HEK293 (cell line): ENCODE measurements at regions not wholly inside any gene's neighbourhood (a gene's known extent, or its start where the extent isn't known, plus 50 kb on each side); places are given as distances from the start of the nearest gene placed in this dataset.

Experiments
- CTCF ChIA-PET: fragments of 350-600 bp; formaldehyde crosslinking; extraction: SDS; loops from one replicate; lab custom pipeline; 2021; ENCODE audit warnings: antibody characterized with exemption; lab: Yijun Ruan, JAX
- POLR2A ChIA-PET: fragments of 300-600 bp; formaldehyde crosslinking; extraction: SDS; loops from one replicate; lab custom pipeline; 2020; ENCODE audit warnings: antibody characterized with exemption, inconsistent platforms; lab: Yijun Ruan, JAX
- H3K27ac ChIP-seq: fragments of 200-500 bp; sonication (Bioruptor generic); 2 replicates; pipeline ENCODE4 v1.5.1; 2014; ENCODE audit warnings: low read depth, low read length, control low read depth, inconsistent platforms; ENCODE audit errors: extremely low read depth
- H3K36me3 ChIP-seq, 2 experiments: fragments of 200-500 bp in 1 of 2; sonication (Bioruptor generic) in 1 of 2; 1 replicate in 1 of 2; 2 replicates in 1 of 2; pipeline ENCODE4 v1.5.1; 2014 to 2017; ENCODE audit warnings: inconsistent platforms in 2 of 2, low read length in 2 of 2; ENCODE audit not compliant: control insufficient read depth in 2 of 2, insufficient read depth in 1 of 2
- H3K4me1 ChIP-seq: fragments of 200-500 bp; sonication (Bioruptor generic); 2 replicates; pipeline ENCODE4 v1.5.1; 2014; ENCODE audit warnings: mild to moderate bottlenecking, low read length, inconsistent platforms; ENCODE audit not compliant: control insufficient read depth, insufficient read depth
- H3K4me3 ChIP-seq: 2 replicates; pipeline ENCODE4 v1.5.1; 2011; ENCODE audit warnings: low read depth, mild to moderate bottlenecking, control low read depth, low read length, moderate library complexity
- H3K9me3 ChIP-seq: fragments of 200-500 bp; sonication (Bioruptor generic); 2 replicates; pipeline ENCODE4 v1.5.1; 2014; ENCODE audit warnings: low read depth, low read length, inconsistent platforms; ENCODE audit not compliant: control insufficient read depth, insufficient read depth
- GLIS2 ChIP-seq: fragments of 450-650 bp; formaldehyde crosslinking; IDR thresholded peaks from 2 replicates; pipeline ENCODE4 v1.5.1; 2016; ENCODE audit warnings: missing biosample characterization, missing genetic modification characterization
- KLF8 ChIP-seq: fragments of 450-650 bp; formaldehyde crosslinking; IDR thresholded peaks from 2 replicates; pipeline ENCODE4 v1.5.1; 2016; ENCODE audit warnings: missing biosample characterization, missing genetic modification characterization
- SP2 ChIP-seq: fragments of 450-650 bp; formaldehyde crosslinking; IDR thresholded peaks from 2 replicates; pipeline ENCODE4 v1.5.1; 2016; ENCODE audit warnings: missing biosample characterization, missing genetic modification characterization
- SP7 ChIP-seq: fragments of 450-650 bp; formaldehyde crosslinking; IDR thresholded peaks from 2 replicates; pipeline ENCODE4 v1.5.1; 2016; ENCODE audit warnings: missing biosample characterization, missing genetic modification characterization
- TSHZ1 ChIP-seq: fragments of 450-650 bp; formaldehyde crosslinking; IDR thresholded peaks from 2 replicates; pipeline ENCODE4 v1.5.1; 2016; ENCODE audit warnings: missing biosample characterization, missing genetic modification characterization, borderline replicate concordance
- YY2 ChIP-seq: fragments of 450-650 bp; formaldehyde crosslinking; IDR thresholded peaks from 2 replicates; pipeline ENCODE4 v1.5.1; 2016; ENCODE audit warnings: missing biosample characterization, missing genetic modification characterization
- ZNF114 ChIP-seq: fragments of 450-650 bp; formaldehyde crosslinking; IDR thresholded peaks from 2 replicates; pipeline ENCODE4 v1.5.0; 2017; ENCODE audit warnings: missing biosample characterization, missing genetic modification characterization
- ZNF133 ChIP-seq: fragments of 450-650 bp; formaldehyde crosslinking; IDR thresholded peaks from 2 replicates; pipeline ENCODE4 v1.5.1; 2016; ENCODE audit warnings: missing biosample characterization, missing genetic modification characterization
- ZNF221 ChIP-seq: fragments of 450-650 bp; formaldehyde crosslinking; IDR thresholded peaks from 2 replicates; pipeline ENCODE4 v1.5.1; 2017; ENCODE audit warnings: missing biosample characterization, missing genetic modification characterization, borderline replicate concordance
- ZNF280C ChIP-seq: fragments of 450-650 bp; formaldehyde crosslinking; IDR thresholded peaks from 2 replicates; pipeline ENCODE4 v1.5.1; 2016; ENCODE audit warnings: missing biosample characterization, missing genetic modification characterization
- ZNF302 ChIP-seq: fragments of 450-650 bp; formaldehyde crosslinking; IDR thresholded peaks from 2 replicates; pipeline ENCODE4 v1.5.1; 2016; ENCODE audit warnings: missing biosample characterization, missing genetic modification characterization, low read depth
- ZNF394 ChIP-seq: fragments of 450-650 bp; formaldehyde crosslinking; IDR thresholded peaks from 2 replicates; pipeline ENCODE4 v1.5.1; 2016; ENCODE audit warnings: missing biosample characterization, missing genetic modification characterization, mild to moderate bottlenecking, moderate library complexity, borderline replicate concordance
- ZNF433 ChIP-seq: fragments of 450-650 bp; formaldehyde crosslinking; IDR thresholded peaks from 2 replicates; pipeline ENCODE4 v1.5.1; 2016; ENCODE audit warnings: missing biosample characterization, missing genetic modification characterization, low read depth
- ZNF530 ChIP-seq: fragments of 450-650 bp; formaldehyde crosslinking; IDR thresholded peaks from 2 replicates; pipeline ENCODE4 v1.5.1; 2016; ENCODE audit warnings: low read depth, missing biosample characterization, missing genetic modification characterization
- ZNF560 ChIP-seq: fragments of 450-650 bp; formaldehyde crosslinking; IDR thresholded peaks from 2 replicates; pipeline ENCODE4 v1.5.1; 2017; ENCODE audit warnings: missing biosample characterization, missing genetic modification characterization, borderline replicate concordance
- ZNF600 ChIP-seq: fragments of 450-650 bp; formaldehyde crosslinking; IDR thresholded peaks from 2 replicates; pipeline ENCODE4 v1.5.1; 2016; ENCODE audit warnings: missing biosample characterization, missing genetic modification characterization
- ZNF624 ChIP-seq: fragments of 450-650 bp; formaldehyde crosslinking; IDR thresholded peaks from 2 replicates; pipeline ENCODE4 v1.5.1; 2017; ENCODE audit warnings: missing biosample characterization, missing genetic modification characterization
- ZNF777 ChIP-seq: fragments of 450-650 bp; formaldehyde crosslinking; IDR thresholded peaks from 2 replicates; pipeline ENCODE4 v1.5.1; 2017; ENCODE audit warnings: missing biosample characterization, missing genetic modification characterization, borderline replicate concordance

GRCh38 chr11:15665368-15665871 is 550.7 kb downstream of the INSC start:
- Histone ChIP-seq H3K27ac (no peak overlapping the region), H3K4me3 (no peak overlapping the region), H3K4me1 (no peaks in the 10 kb centered on the region), H3K9me3 (no peaks in the 10 kb centered on the region), H3K36me3 (no peaks in the 10 kb centered on the region)
- ChIA-PET POLR2A (no interaction called here), CTCF (interaction anchor here (1.5 to 1.6 kb wide), 2 partner anchors 10 to 16 kb away, joined by 4 to 5 read pairs; no protein-coding TSS in a partner anchor)
- no peak for TF ChIP-seq ZNF133 (tag by site-specific recombination)
- TF ChIP-seq ZNF600 (tag by site-specific recombination) = no peak
- TF ChIP-seq YY2 (tag by site-specific recombination) = no peak
- TF ChIP-seq ZNF394 (tag by site-specific recombination) = no peak
- TF ChIP-seq ZNF221 (tag by site-specific recombination) = no peak
- no peak for TF ChIP-seq ZNF560

GRCh38 chr11:15667127-15667725 is 552.5 kb downstream of the INSC start:
- Histone ChIP-seq H3K9me3 (no peaks in the 10 kb centered on the region), H3K4me1 (no peaks in the 10 kb centered on the region), H3K36me3 (no peaks in the 10 kb centered on the region), H3K27ac (no peak overlapping the region), H3K4me3 (no peak overlapping the region)
- ChIA-PET POLR2A (no interaction called here), CTCF (no interaction called here)
- no peak for TF ChIP-seq TSHZ1 (tag by site-specific recombination)
- no peak for TF ChIP-seq ZNF530 (tag by site-specific recombination)
- no peak for TF ChIP-seq ZNF777 (tag by site-specific recombination)
- TF ChIP-seq ZNF280C (tag by site-specific recombination) = no peak
- TF ChIP-seq ZNF114 (tag by site-specific recombination) = no peak
- no peak for TF ChIP-seq GLIS2 (tag by site-specific recombination)
- TF ChIP-seq ZNF302 (tag by site-specific recombination) = no peak
- TF ChIP-seq KLF8 (tag by site-specific recombination) = no peak
- no peak for TF ChIP-seq SP7 (tag by site-specific recombination)
- TF ChIP-seq ZNF433 (tag by site-specific recombination) = no peak
- TF ChIP-seq SP2 (tag by site-specific recombination) = no peak
- TF ChIP-seq ZNF624 = no peak
